Peyer's patch (tissue), 4 donors: ENCODE measurements at regions not wholly inside any gene's neighbourhood (a gene's known extent, or its start where the extent isn't known, plus 50 kb on each side); places are given as distances from the start of the nearest gene placed in this dataset.

Source experiments
- POLR2A ChIP-seq, 2 donors: fragments of 450-650 bp; IDR thresholded peaks; one replicate each; pipeline ENCODE4 v1.5.1; 2017; ENCODE audit warnings: antibody characterized with exemption in 2 of 2, mild to moderate bottlenecking in 2 of 2, moderate library complexity in 2 of 2
- TF ChIP-seq, protein P1 (sequence below), 6 experiments: fragments of 450-650 bp in 4 of 6; fragments of 200-600 bp in 2 of 6; sonication (generic) in 1 of 6; IDR thresholded peaks; one replicate each; pipeline ENCODE4 v1.5.1; 2017 to 2019; ENCODE audit warnings: antibody characterized with exemption in 6 of 6, mild to moderate bottlenecking in 3 of 6, moderate library complexity in 1 of 6

DNA sequence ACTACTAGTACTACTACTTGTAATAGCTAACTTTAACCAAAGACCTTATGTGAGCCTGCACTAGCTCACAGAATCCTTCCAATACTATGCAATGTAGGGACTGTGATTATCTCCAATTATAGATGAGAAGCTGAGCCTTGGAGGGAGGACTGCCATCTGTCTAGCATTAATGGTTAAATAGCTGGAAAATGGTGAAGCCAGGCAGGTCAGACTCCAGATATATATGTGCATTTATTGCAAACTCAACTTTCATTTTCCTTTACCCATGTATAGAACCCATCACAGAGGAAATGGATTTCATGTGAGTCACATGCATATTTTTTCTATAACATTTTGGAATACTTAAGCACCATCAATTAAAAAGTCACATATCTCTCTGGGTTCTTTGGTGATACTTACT is 229.9 kb downstream of the BCAS1 start:
- TF ChIP-seq POLR2A (IDR thresholded peaks at IDR 0.05), result no peak
- TF ChIP-seq, protein P1, sequence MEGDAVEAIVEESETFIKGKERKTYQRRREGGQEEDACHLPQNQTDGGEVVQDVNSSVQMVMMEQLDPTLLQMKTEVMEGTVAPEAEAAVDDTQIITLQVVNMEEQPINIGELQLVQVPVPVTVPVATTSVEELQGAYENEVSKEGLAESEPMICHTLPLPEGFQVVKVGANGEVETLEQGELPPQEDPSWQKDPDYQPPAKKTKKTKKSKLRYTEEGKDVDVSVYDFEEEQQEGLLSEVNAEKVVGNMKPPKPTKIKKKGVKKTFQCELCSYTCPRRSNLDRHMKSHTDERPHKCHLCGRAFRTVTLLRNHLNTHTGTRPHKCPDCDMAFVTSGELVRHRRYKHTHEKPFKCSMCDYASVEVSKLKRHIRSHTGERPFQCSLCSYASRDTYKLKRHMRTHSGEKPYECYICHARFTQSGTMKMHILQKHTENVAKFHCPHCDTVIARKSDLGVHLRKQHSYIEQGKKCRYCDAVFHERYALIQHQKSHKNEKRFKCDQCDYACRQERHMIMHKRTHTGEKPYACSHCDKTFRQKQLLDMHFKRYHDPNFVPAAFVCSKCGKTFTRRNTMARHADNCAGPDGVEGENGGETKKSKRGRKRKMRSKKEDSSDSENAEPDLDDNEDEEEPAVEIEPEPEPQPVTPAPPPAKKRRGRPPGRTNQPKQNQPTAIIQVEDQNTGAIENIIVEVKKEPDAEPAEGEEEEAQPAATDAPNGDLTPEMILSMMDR (IDR thresholded peaks at IDR 0.05), result no peak
